ENCODE measurements at regions not wholly inside any gene's neighbourhood (a gene's known extent, or its start where the extent isn't known, plus 50 kb on each side); places are given as distances from the start of the nearest gene placed in this dataset.
A peak's percentile ranks its signal among the peaks of the same experiment; 100 is the strongest.

- Histone ChIP-seq H3K4me2 (ENCODE audit: low read length) (no peak overlapping the region), H3K18ac (ENCODE audit: low read length) (no peak overlapping the region), H3K4ac (ENCODE audit: low read depth, low read length) (no peak overlapping the region), H2AFZ (ENCODE audit: insufficient read depth, low read length, poor library complexity) (no peak overlapping the region), H3K9ac (ENCODE audit: low read length) (no peak overlapping the region), H3K14ac (ENCODE audit: low read length) (no peak overlapping the region), H3K36me3 (ENCODE audit: control insufficient read depth in 1 of 2, insufficient read depth in 2 of 2, low read length in 2 of 2) (no peaks in the 10 kb centered on the region), H2AK5ac (ENCODE audit: low read length) (no peak overlapping the region), H3K4me3 (ENCODE audit: low read depth, low read length) (no peak overlapping the region), H2BK120ac (ENCODE audit: insufficient read depth, low read length, poor library complexity) (no peak overlapping the region), H3K9me3 (ENCODE audit: insufficient read depth, low read depth, low read length) (no peaks in the 10 kb centered on the region), H2BK12ac (ENCODE audit: low read length) (no peak overlapping the region), H3K79me1 (ENCODE audit: low read length) (no peaks in the 10 kb centered on the region), H4K8ac (ENCODE audit: low read depth, low read length) (no peak overlapping the region), H4K12ac (ENCODE audit: low read depth, low read length) (no peak overlapping the region), H3K4me1 (ENCODE audit: control insufficient read depth in 1 of 2, insufficient read depth in 2 of 2, low read length in 2 of 2) (no peaks in the 10 kb centered on the region), H3K27ac (ENCODE audit: low read depth, low read length) (no peak overlapping the region), H2BK5ac (ENCODE audit: low read depth, low read length, poor library complexity) (no peak overlapping the region), H3K27me3 (ENCODE audit: insufficient read depth, low read length) (peaks cover 2% of the 10 kb centered on the region), H4K91ac (ENCODE audit: low read depth, low read length) (no peak overlapping the region), H3K79me2 (ENCODE audit: control insufficient read depth, insufficient read depth, low read length, poor library complexity) (no peaks in the 10 kb centered on the region), H3K23ac (ENCODE audit: low read length) (no peak overlapping the region)
- peak; percentile 83 to 87 for DNase-seq
- 100% methylated on average over 2 of the region's 21 CpGs for WGBS (ENCODE audit: extremely low coverage, insufficient coverage, insufficient read length)
These were observed 62.0 kb upstream of the THY1 start for GRCh38 chr11:119484741-119485605.

DNA sequence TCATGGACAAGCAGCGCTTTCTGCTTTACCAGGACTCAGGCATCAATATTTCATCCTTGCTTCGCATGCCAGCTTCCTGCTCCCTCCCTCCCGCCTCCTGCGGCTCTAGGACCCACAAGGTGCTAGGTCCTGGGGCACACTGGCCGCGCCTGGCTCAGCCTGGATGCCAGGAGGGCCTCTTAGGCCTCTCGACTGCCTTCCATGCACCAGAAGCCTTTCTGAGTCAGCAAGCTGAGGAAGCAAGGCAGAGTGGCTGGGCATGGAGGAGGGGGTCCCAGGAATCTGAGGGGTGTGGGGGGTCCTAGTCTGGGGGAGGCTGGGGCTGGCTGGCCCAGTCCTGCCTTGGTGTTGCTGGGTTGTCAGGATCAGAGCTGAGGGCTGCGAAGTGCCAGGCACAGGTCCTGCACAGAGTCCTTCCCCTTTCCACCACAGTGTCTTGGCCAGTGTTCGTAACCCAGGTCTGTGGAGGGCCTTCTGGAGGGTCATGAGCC is 61.0 kb upstream of the THY1 start:
- Histone ChIP-seq H3K18ac (ENCODE audit: low read length) (no peak overlapping the region), H3K23ac (ENCODE audit: low read length) (no peak overlapping the region), H2AFZ (ENCODE audit: insufficient read depth, low read length, poor library complexity) (no peak overlapping the region), H4K91ac (ENCODE audit: low read depth, low read length) (no peak overlapping the region), H3K36me3 (ENCODE audit: control insufficient read depth in 1 of 2, insufficient read depth in 2 of 2, low read length in 2 of 2) (no peaks in the 10 kb centered on the region), H3K4me3 (ENCODE audit: low read depth, low read length) (no peak overlapping the region), H3K4ac (ENCODE audit: low read depth, low read length) (no peak overlapping the region), H3K27me3 (ENCODE audit: insufficient read depth, low read length) (peaks cover 2% of the 10 kb centered on the region), H3K27ac (ENCODE audit: low read depth, low read length) (no peak overlapping the region), H3K9me3 (ENCODE audit: insufficient read depth, low read depth, low read length) (no peaks in the 10 kb centered on the region), H2AK5ac (ENCODE audit: low read length) (no peak overlapping the region), H3K4me2 (ENCODE audit: low read length) (no peak overlapping the region), H2BK12ac (ENCODE audit: low read length) (no peak overlapping the region), H2BK5ac (ENCODE audit: low read depth, low read length, poor library complexity) (no peak overlapping the region), H4K8ac (ENCODE audit: low read depth, low read length) (no peak overlapping the region), H3K4me1 (ENCODE audit: control insufficient read depth in 1 of 2, insufficient read depth in 2 of 2, low read length in 2 of 2) (no peaks in the 10 kb centered on the region), H4K12ac (ENCODE audit: low read depth, low read length) (no peak overlapping the region), H3K14ac (ENCODE audit: low read length) (no peak overlapping the region), H2BK120ac (ENCODE audit: insufficient read depth, low read length, poor library complexity) (no peak overlapping the region), H3K79me2 (ENCODE audit: control insufficient read depth, insufficient read depth, low read length, poor library complexity) (no peaks in the 10 kb centered on the region), H3K79me1 (ENCODE audit: low read length) (no peaks in the 10 kb centered on the region), H3K9ac (ENCODE audit: low read length) (peak overlapping the region; percentile 17)
- DNase-seq = no peak
- no CpG with 5 or more reads among the region's 9 CpGs for WGBS (ENCODE audit: extremely low coverage, insufficient coverage, insufficient read length)

DNA sequence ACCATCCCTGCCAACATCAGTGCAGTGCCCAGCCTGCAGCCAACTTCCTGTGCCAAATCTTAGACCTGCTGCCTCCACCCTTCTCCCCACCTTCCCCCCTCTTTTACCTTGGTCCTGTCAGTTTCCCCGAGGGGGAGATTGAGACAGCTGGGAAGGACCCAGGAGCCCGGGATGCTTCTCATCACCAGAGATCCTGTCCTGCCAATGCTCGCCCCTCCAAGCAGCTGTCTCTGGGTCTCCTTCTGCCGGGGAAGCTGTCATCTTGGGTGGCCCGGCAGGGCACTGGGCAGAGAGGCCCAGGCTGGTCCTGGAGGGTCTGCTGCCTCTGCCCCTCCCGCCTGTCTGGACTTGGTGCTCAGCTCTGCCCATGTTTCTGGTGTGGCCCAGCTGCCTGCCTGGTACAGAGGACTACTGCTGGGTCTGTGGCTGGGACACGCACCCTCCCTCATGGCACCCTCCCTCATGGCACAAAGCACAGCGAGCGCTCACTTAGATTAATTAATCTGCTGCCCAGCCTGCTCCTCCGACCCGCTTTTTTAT is 60.4 kb upstream of the THY1 start:
- H3K27ac ChIP-seq (ENCODE audit: low read depth, low read length) = no peak overlapping the region
- no peak overlapping the region for H3K4me2 ChIP-seq (ENCODE audit: low read length)
- no peak overlapping the region for H3K14ac ChIP-seq (ENCODE audit: low read length)
- no peak overlapping the region for H4K12ac ChIP-seq (ENCODE audit: low read depth, low read length)
- WGBS (ENCODE audit: extremely low coverage, insufficient coverage, insufficient read length) = no CpG with 5 or more reads among the region's 11 CpGs
- H3K4me3 ChIP-seq (ENCODE audit: low read depth, low read length) = no peak overlapping the region
- no peaks in the 10 kb centered on the region for H3K36me3 ChIP-seq (ENCODE audit: control insufficient read depth in 1 of 2, insufficient read depth in 2 of 2, low read length in 2 of 2)
- H4K91ac ChIP-seq (ENCODE audit: low read depth, low read length) = no peak overlapping the region
- no peaks in the 10 kb centered on the region for H3K9me3 ChIP-seq (ENCODE audit: insufficient read depth, low read depth, low read length)
- no peak overlapping the region for H3K9ac ChIP-seq (ENCODE audit: low read length)
- H3K4me1 ChIP-seq (ENCODE audit: control insufficient read depth in 1 of 2, insufficient read depth in 2 of 2, low read length in 2 of 2) = no peaks in the 10 kb centered on the region
- H2BK120ac ChIP-seq (ENCODE audit: insufficient read depth, low read length, poor library complexity) = no peak overlapping the region
- H3K23ac ChIP-seq (ENCODE audit: low read length) = no peak overlapping the region
- peaks cover 2% of the 10 kb centered on the region for H3K27me3 ChIP-seq (ENCODE audit: insufficient read depth, low read length)
- no peak overlapping the region for H3K4ac ChIP-seq (ENCODE audit: low read depth, low read length)
- H3K79me2 ChIP-seq (ENCODE audit: control insufficient read depth, insufficient read depth, low read length, poor library complexity) = no peaks in the 10 kb centered on the region
- no peaks in the 10 kb centered on the region for H3K79me1 ChIP-seq (ENCODE audit: low read length)
- DNase-seq = no peak
- H3K18ac ChIP-seq (ENCODE audit: low read length) = no peak overlapping the region
- no peak overlapping the region for H2AFZ ChIP-seq (ENCODE audit: insufficient read depth, low read length, poor library complexity)
- no peak overlapping the region for H2BK12ac ChIP-seq (ENCODE audit: low read length)
- no peak overlapping the region for H2BK5ac ChIP-seq (ENCODE audit: low read depth, low read length, poor library complexity)
- H4K8ac ChIP-seq (ENCODE audit: low read depth, low read length) = no peak overlapping the region
- no peak overlapping the region for H2AK5ac ChIP-seq (ENCODE audit: low read length)

DNA sequence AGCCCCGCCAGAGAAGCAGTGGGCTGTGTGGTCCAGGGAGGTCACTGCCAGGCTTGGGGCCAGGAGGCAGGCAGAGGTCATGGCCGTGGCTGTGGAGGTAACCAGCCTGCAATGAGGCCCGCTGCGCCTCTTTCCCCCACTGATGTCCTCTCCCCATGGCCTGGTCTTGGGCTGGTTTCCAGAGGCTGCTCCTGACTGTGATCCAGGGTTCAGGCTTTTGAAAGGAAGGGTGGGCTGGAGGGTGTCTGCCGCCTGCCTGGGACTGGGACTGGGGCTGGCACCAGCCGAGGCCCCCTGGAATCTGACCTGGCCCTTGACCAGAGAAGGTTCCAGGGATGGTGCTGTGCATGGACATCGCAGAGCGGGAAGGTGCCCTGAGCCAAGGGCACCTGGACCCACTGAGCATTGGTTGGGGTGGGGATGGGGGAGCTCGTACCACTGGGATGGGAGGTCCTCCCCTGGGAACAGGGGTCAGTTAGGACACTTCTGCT is 59.6 kb upstream of the THY1 start:
- no peak overlapping the region for H3K18ac ChIP-seq (ENCODE audit: low read length)
- H4K91ac ChIP-seq (ENCODE audit: low read depth, low read length) = no peak overlapping the region
- peaks cover 2% of the 10 kb centered on the region for H3K27me3 ChIP-seq (ENCODE audit: insufficient read depth, low read length)
- no peak overlapping the region for H2BK120ac ChIP-seq (ENCODE audit: insufficient read depth, low read length, poor library complexity)
- no peak overlapping the region for H2BK12ac ChIP-seq (ENCODE audit: low read length)
- no peak overlapping the region for H3K9ac ChIP-seq (ENCODE audit: low read length)
- H3K23ac ChIP-seq (ENCODE audit: low read length) = no peak overlapping the region
- DNase-seq = no peak
- no peak overlapping the region for H3K4ac ChIP-seq (ENCODE audit: low read depth, low read length)
- H2BK5ac ChIP-seq (ENCODE audit: low read depth, low read length, poor library complexity) = no peak overlapping the region
- no peak overlapping the region for H3K4me2 ChIP-seq (ENCODE audit: low read length)
- no peak overlapping the region for H2AFZ ChIP-seq (ENCODE audit: insufficient read depth, low read length, poor library complexity)
- H4K8ac ChIP-seq (ENCODE audit: low read depth, low read length) = no peak overlapping the region
- no peak overlapping the region for H2AK5ac ChIP-seq (ENCODE audit: low read length)
- no peak overlapping the region for H3K27ac ChIP-seq (ENCODE audit: low read depth, low read length)
- no peaks in the 10 kb centered on the region for H3K9me3 ChIP-seq (ENCODE audit: insufficient read depth, low read depth, low read length)
- H4K12ac ChIP-seq (ENCODE audit: low read depth, low read length) = no peak overlapping the region
- WGBS (ENCODE audit: extremely low coverage, insufficient coverage, insufficient read length) = no CpG with 5 or more reads among the region's 9 CpGs
- H3K14ac ChIP-seq (ENCODE audit: low read length) = no peak overlapping the region
- no peaks in the 10 kb centered on the region for H3K36me3 ChIP-seq (ENCODE audit: control insufficient read depth in 1 of 2, insufficient read depth in 2 of 2, low read length in 2 of 2)
- H3K79me2 ChIP-seq (ENCODE audit: control insufficient read depth, insufficient read depth, low read length, poor library complexity) = no peaks in the 10 kb centered on the region
- H3K4me3 ChIP-seq (ENCODE audit: low read depth, low read length) = no peak overlapping the region
- H3K4me1 ChIP-seq (ENCODE audit: control insufficient read depth in 1 of 2, insufficient read depth in 2 of 2, low read length in 2 of 2) = no peaks in the 10 kb centered on the region
- no peaks in the 10 kb centered on the region for H3K79me1 ChIP-seq (ENCODE audit: low read length)
